ENCODE measurements at regions not wholly inside any gene's neighbourhood (a gene's known extent, or its start where the extent isn't known, plus 50 kb on each side); places are given as distances from the start of the nearest gene placed in this dataset.
"Not testable (repeated sequence)": the region's sequence is repeated elsewhere in the genome, so short reads cannot be mapped to it uniquely, and the experiment has no call there.

DNA sequence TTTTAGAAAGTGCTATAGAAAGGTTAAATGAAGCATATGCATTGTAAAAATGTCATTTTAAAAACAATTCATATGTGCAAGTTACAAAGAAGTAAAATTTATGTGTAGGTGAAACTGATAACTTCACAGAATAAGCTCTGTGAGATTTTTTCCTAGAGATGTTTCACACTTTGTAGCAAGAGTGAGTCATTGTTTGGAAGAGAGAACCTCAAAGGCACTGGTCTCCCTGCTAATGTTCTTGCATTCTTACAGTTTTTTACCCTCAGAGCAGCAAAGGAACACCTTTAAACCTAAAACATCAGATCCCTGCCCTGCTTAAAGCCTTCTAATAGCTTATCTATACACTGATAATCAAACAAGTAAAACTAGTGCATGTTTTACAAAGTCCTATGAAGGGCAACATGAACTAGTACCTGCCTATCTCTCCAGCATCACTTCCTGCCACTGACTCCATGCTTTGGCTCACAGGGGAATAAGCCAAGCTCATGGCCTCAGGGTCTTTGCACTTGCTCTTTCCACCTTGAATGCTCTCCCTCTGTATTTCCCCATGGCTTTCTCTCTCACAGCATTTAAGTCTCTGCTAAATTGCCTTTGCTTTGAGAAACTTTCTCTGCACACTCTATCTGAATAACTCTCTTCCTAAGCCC, 997.0 kb downstream of the GATA3 start:
- intact Hi-C loops (cut with DNase I; ENCODE audit: low total_unique reads) = no loop called here
- H3K4me1 ChIP-seq = no peaks in the 10 kb centered on the region
- DNase-seq = no peak

DNA sequence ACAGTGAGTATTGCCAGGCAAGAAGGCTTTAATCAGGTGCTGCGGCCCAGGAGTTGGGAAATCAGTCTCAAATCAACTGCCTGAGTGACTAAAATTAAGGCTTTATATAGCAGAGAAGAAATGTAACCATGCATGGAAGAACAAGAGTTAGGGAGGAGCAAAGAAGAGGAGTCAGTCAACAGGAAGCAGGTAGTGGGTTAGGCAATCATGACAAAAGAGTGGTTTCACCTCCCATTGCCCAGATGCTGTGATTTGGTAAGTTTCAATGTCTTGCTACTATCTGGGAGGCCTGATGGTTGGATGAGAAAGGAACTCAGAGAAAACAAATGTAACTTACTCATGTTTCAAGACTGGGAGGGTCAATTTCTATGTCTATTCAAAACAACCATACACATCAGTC, 998.3 kb downstream of the GATA3 start:
- Histone ChIP-seq H3K27me3 (no peaks in the 10 kb centered on the region), H3K36me3 (no peaks in the 10 kb centered on the region), H3K4me1 (no peaks in the 10 kb centered on the region), H3K9me3 (no peaks in the 10 kb centered on the region), H3K27ac (no peak overlapping the region), H3K4me3 (no peak overlapping the region)
- TF ChIP-seq, protein P1, sequence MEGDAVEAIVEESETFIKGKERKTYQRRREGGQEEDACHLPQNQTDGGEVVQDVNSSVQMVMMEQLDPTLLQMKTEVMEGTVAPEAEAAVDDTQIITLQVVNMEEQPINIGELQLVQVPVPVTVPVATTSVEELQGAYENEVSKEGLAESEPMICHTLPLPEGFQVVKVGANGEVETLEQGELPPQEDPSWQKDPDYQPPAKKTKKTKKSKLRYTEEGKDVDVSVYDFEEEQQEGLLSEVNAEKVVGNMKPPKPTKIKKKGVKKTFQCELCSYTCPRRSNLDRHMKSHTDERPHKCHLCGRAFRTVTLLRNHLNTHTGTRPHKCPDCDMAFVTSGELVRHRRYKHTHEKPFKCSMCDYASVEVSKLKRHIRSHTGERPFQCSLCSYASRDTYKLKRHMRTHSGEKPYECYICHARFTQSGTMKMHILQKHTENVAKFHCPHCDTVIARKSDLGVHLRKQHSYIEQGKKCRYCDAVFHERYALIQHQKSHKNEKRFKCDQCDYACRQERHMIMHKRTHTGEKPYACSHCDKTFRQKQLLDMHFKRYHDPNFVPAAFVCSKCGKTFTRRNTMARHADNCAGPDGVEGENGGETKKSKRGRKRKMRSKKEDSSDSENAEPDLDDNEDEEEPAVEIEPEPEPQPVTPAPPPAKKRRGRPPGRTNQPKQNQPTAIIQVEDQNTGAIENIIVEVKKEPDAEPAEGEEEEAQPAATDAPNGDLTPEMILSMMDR (IDR thresholded peaks at IDR 0.05) = no peak
- intact Hi-C loops (cut with DNase I; ENCODE audit: low total_unique reads) = no loop called here
- no peak for DNase-seq

More for the DNA sequence above, 997.0 kb downstream of the GATA3 start:
- no peak overlapping the region for H3K4me3 ChIP-seq
- no peaks in the 10 kb centered on the region for H3K36me3 ChIP-seq
- no peak overlapping the region for H3K27ac ChIP-seq
- H3K27me3 ChIP-seq = no peaks in the 10 kb centered on the region
- TF ChIP-seq, protein P1 (IDR thresholded peaks at IDR 0.05) = no peak
- no peaks in the 10 kb centered on the region for H3K9me3 ChIP-seq

DNA sequence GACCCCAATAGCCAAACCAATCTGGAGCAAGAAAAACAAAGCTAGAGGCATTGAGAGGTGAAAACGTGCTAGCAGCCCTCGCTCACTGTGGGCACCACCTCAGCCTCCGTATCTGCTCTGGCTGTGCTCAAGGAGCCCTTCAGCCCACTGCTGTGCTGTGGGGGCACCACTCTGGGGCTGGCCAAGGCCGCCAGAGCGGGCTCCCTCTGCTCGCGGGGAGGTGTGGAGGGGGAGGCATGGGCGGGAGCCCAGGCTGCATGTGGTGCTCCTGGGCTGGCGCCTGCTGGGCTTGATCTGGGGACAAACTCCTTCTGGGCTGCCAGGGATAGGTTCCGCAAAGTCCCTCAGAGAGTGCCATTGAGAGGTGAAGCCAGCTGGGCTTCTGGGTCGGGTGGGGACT, 1002.0 kb downstream of the GATA3 start:
- H3K4me3 ChIP-seq = no peak overlapping the region
- TF ChIP-seq, protein P1 (IDR thresholded peaks at IDR 0.05) = no peak
- no peak for DNase-seq
- H3K27me3 ChIP-seq = no peaks in the 10 kb centered on the region
- H3K9me3 ChIP-seq = no peaks in the 10 kb centered on the region
- intact Hi-C loops (cut with DNase I; ENCODE audit: low total_unique reads) = no loop called here
- H3K36me3 ChIP-seq = no peaks in the 10 kb centered on the region
- no peak overlapping the region for H3K27ac ChIP-seq
- no peaks in the 10 kb centered on the region for H3K4me1 ChIP-seq

DNA sequence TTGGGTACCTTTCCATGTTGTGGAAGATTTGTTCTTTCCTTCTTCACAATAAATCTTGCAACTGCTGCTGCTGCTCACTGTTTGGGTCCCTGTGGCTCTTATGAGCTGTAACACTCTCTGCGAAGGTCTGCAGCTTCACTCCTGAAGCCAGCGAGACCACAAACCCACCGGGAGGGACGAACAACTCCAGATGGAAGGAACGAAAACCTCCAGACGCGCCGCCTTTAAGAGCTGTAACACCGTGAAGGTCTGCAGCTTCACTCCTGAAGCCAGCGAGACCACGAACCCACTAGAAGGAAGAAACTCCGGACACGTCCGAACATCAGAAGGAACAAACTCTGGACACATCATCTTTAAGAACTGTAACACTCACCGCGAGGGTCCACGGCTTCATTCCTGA, 1002.8 kb downstream of the GATA3 start:
- H3K9me3 ChIP-seq; H3K27me3 ChIP-seq; intact Hi-C loops (cut with DNase I; ENCODE audit: low total_unique reads); H3K4me1 ChIP-seq; H3K36me3 ChIP-seq; H3K27ac ChIP-seq; DNase-seq; H3K4me3 ChIP-seq: not testable (repeated sequence)

DNA sequence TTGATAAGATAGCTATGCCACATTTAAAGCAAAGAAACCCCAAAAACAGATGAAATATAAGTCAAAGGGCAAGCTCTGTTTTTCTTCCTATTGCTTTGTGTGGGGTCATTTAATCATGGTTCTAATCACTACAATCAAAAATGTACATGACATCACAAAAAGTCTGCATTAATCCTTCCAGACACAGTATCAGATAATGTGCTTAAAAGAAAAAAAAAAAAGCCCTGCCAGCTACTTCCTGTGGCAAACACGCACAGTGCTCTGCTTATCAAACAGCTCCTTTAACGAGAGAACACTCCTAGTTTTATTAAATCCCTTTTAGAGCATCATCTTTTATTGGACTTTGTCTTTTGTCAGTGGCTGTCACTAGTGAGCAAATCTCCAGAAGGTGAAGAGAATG, 1005.8 kb downstream of the GATA3 start:
- TF ChIP-seq, protein P1 (IDR thresholded peaks at IDR 0.05) = no peak
- H3K36me3 ChIP-seq = no peaks in the 10 kb centered on the region
- H3K9me3 ChIP-seq = no peaks in the 10 kb centered on the region

DNA sequence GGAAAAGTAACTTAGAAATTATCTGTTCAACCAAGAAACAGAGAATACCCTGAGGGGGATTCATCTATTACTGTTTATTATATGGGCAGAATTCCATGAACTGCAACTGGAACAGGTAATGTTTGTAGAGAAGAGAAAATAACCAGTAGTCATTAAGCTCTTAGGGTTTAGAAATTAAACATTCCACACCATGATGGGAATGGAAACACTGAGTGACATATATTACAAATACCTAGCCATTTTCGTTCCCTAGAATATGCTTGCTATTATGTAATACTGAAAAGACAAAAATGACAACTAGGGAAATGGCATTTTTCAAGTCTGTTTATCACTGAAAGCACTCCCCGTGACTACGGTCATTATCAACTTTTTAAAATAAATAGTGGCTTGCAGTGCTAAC, 1007.4 kb downstream of the GATA3 start:
- H3K4me3 ChIP-seq = no peak overlapping the region
- H3K27ac ChIP-seq = no peak overlapping the region
- H3K4me1 ChIP-seq = no peaks in the 10 kb centered on the region
- H3K36me3 ChIP-seq = no peaks in the 10 kb centered on the region
- TF ChIP-seq, protein P1 (IDR thresholded peaks at IDR 0.05) = no peak
- H3K27me3 ChIP-seq = no peaks in the 10 kb centered on the region
- intact Hi-C loops (cut with DNase I; ENCODE audit: low total_unique reads) = no loop called here
- no peak for DNase-seq
- H3K9me3 ChIP-seq = no peaks in the 10 kb centered on the region

More for the DNA sequence above, 1005.8 kb downstream of the GATA3 start:
- Histone ChIP-seq H3K27ac (no peak overlapping the region), H3K27me3 (no peaks in the 10 kb centered on the region), H3K4me1 (no peaks in the 10 kb centered on the region), H3K4me3 (no peak overlapping the region)
- no peak for DNase-seq
- intact Hi-C loops (cut with DNase I; ENCODE audit: low total_unique reads) = no loop called here

Data from tibial artery (tissue), 4 donors.